Endodermal cell (in vitro differentiated cells): ENCODE measurements at regions not wholly inside any gene's neighbourhood (a gene's known extent, or its start where the extent isn't known, plus 50 kb on each side); places are given as distances from the start of the nearest gene placed in this dataset.

Experiments used
- DNase-seq: peaks from one replicate; pipeline ENCODE4 v3.0.0-alpha.2; 2017
- H3K27ac ChIP-seq: 2 replicates; pipeline ENCODE4 v1.5.1; 2013; ENCODE audit warnings: mild to moderate bottlenecking, low read depth, low read length, moderate library complexity
- H3K27me3 ChIP-seq: 2 replicates; pipeline ENCODE4 v1.6.1; 2013; ENCODE audit warnings: mild to moderate bottlenecking, low read length, moderate library complexity; ENCODE audit not compliant: insufficient read depth, control insufficient read depth, poor library complexity, severe bottlenecking
- H3K36me3 ChIP-seq: 2 replicates; pipeline ENCODE4 v1.7.0; 2013; ENCODE audit warnings: mild to moderate bottlenecking, low read length, moderate library complexity; ENCODE audit not compliant: control insufficient read depth, insufficient read depth
- H3K4me1 ChIP-seq: one replicate; pipeline ENCODE4 v1.7.0; 2013; ENCODE audit warnings: low read length; ENCODE audit not compliant: control insufficient read depth, insufficient read depth
- H3K4me3 ChIP-seq: 2 replicates; pipeline ENCODE4 v1.5.1; 2013; ENCODE audit warnings: mild to moderate bottlenecking, low read length, moderate library complexity
- H3K9ac ChIP-seq: 2 replicates; pipeline ENCODE4 v1.6.1; 2013; ENCODE audit warnings: mild to moderate bottlenecking, low read length, moderate library complexity; ENCODE audit not compliant: poor library complexity, severe bottlenecking; ENCODE audit errors: extremely low read depth
- H3K9me3 ChIP-seq: 2 replicates; pipeline ENCODE4 v1.6.1; 2013; ENCODE audit warnings: mild to moderate bottlenecking, low read length, moderate library complexity; ENCODE audit not compliant: control insufficient read depth
- H3K27ac Mint-ChIP-seq: 2 replicates; pipeline ENCODE4 v1.8.0; 2020; ENCODE audit warnings: mixed read lengths
- H3K27me3 Mint-ChIP-seq: 2 replicates; pipeline ENCODE4 v1.8.0; 2021; ENCODE audit warnings: mild to moderate bottlenecking, mixed read lengths; ENCODE audit not compliant: insufficient read depth
- H3K36me3 Mint-ChIP-seq: 2 replicates; pipeline ENCODE4 v1.8.0; 2020; ENCODE audit warnings: low read depth, mixed read lengths
- H3K4me1 Mint-ChIP-seq: 2 replicates; pipeline ENCODE4 v1.8.0; 2020; ENCODE audit warnings: mixed read lengths
- H3K4me3 Mint-ChIP-seq: 2 replicates; pipeline ENCODE4 v1.8.0; 2020; ENCODE audit warnings: mild to moderate bottlenecking, moderate library complexity, mixed read lengths
- H3K9me3 Mint-ChIP-seq: 2 replicates; pipeline ENCODE4 v1.8.0; 2020; ENCODE audit warnings: mild to moderate bottlenecking, mixed read lengths
- WGBS, 2 experiments: methylation state at CpG; one replicate each; pipeline versions ENCODE4 v1.1.5 to v1.1.7; 2013; ENCODE audit warnings: missing lambda C conversion rate in 2 of 2, mixed read lengths in 1 of 2; ENCODE audit not compliant: insufficient coverage in 1 of 2, insufficient read length in 1 of 2; 5-methylcytosine and 5-hydroxymethylcytosine counted together
- TF ChIP-seq, protein P1 (sequence below): fragments of 200-600 bp; sonication (generic); conservative IDR thresholded peaks from 2 replicates; pipeline ENCODE4 v1.5.0; 2021; ENCODE audit warnings: antibody characterized with exemption, mild to moderate bottlenecking

DNA sequence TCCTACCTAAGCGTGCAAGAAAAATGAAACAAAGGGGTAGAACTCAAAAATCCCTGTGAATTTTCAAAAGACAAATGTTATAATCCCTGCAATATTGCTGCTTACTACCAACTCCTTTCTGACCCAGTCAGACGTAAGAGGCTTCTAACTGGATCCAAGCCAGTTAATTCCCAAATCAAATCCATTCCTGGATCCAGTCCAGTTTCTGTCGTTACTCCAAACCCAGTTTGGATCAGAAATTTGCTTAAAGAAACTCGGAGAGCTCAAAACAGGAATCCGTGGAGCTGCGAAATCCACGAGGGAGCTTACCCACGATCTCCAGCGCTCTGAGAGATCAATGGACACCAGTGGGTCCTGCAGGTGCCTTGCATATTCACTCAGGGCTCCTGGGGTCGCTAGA is 62.8 kb upstream of the IKZF2 start:
- peaks cover 6% of the 10 kb centered on the region for H3K9me3 ChIP-seq
- Mint-ChIP-seq H3K27me3 (no peaks in the 10 kb centered on the region), H3K36me3 (no peaks in the 10 kb centered on the region), H3K27ac (no peak overlapping the region), H3K4me3 (no peak overlapping the region), H3K4me1 (no peaks in the 10 kb centered on the region), H3K9me3 (peaks cover 6% of the 10 kb centered on the region)
- no peak overlapping the region for H3K4me3 ChIP-seq
- H3K27me3 ChIP-seq = peaks cover under 1% of the 10 kb centered on the region
- DNase-seq = no peak
- no peak overlapping the region for H3K27ac ChIP-seq
- 89 to 90% methylated on average over 9 to 10 of the region's 10 CpGs for WGBS, 2 experiments
- no peaks in the 10 kb centered on the region for H3K36me3 ChIP-seq
- no peaks in the 10 kb centered on the region for H3K4me1 ChIP-seq
- TF ChIP-seq, protein P1, sequence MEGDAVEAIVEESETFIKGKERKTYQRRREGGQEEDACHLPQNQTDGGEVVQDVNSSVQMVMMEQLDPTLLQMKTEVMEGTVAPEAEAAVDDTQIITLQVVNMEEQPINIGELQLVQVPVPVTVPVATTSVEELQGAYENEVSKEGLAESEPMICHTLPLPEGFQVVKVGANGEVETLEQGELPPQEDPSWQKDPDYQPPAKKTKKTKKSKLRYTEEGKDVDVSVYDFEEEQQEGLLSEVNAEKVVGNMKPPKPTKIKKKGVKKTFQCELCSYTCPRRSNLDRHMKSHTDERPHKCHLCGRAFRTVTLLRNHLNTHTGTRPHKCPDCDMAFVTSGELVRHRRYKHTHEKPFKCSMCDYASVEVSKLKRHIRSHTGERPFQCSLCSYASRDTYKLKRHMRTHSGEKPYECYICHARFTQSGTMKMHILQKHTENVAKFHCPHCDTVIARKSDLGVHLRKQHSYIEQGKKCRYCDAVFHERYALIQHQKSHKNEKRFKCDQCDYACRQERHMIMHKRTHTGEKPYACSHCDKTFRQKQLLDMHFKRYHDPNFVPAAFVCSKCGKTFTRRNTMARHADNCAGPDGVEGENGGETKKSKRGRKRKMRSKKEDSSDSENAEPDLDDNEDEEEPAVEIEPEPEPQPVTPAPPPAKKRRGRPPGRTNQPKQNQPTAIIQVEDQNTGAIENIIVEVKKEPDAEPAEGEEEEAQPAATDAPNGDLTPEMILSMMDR = no peak
- H3K9ac ChIP-seq = no peak overlapping the region

DNA sequence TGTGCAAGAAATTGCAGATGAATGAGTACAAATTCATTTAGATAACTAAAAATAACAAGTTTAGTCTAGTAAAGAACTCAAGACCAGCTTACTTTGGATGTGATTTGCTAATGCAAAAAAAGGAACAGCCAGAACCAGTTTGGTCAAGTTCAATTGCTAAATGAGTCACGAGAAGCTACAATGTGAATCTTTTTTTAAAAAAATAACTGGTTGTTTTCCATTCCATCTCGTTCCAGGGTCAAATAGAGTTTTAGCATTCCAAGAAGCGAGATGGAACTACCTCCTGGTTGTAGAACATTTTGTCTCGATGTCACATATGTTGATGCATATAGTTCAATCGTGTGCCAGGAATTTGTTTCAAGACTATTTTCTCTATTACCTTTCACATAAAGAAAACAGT is 65.0 kb upstream of the IKZF2 start:
- Histone ChIP-seq H3K36me3 (no peaks in the 10 kb centered on the region), H3K27ac (no peak overlapping the region), H3K4me3 (no peak overlapping the region), H3K9ac (no peak overlapping the region), H3K4me1 (no peaks in the 10 kb centered on the region), H3K9me3 (peaks cover 4% of the 10 kb centered on the region), H3K27me3 (peaks cover 4% of the 10 kb centered on the region)
- DNase-seq = no peak
- Mint-ChIP-seq H3K36me3 (no peaks in the 10 kb centered on the region), H3K9me3 (peaks cover 4% of the 10 kb centered on the region), H3K4me1 (peaks cover 3% of the 10 kb centered on the region), H3K4me3 (no peak overlapping the region), H3K27ac (no peak overlapping the region), H3K27me3 (no peaks in the 10 kb centered on the region)
- WGBS, 2 experiments = 92 to 93% methylated on average over 5 of the region's 5 CpGs
- TF ChIP-seq, protein P1 = no peak

DNA sequence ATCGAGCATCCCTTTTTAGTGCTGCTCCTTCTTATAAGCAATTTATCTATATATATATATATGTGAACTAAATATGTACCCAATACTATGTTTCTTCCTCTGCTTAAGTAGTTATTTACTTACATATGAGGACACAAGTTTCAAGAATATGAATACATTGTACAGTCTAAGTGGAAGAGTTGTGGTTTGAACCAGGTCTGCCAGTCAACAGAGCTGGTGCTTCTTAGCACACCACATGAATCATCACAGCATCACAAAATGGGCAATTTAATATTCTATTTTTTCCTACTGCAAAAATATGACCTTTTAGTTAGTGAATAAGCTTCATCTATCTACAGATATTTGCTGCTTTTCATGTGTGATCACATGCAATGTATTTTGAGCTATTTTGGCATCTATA is 64.4 kb upstream of the SPAG16 start:
- Histone ChIP-seq H3K9ac (no peak overlapping the region), H3K4me3 (no peak overlapping the region), H3K9me3 (no peaks in the 10 kb centered on the region), H3K27me3 (peaks cover 4% of the 10 kb centered on the region), H3K27ac (no peak overlapping the region), H3K4me1 (no peaks in the 10 kb centered on the region), H3K36me3 (no peaks in the 10 kb centered on the region)
- TF ChIP-seq, protein P1 = no peak
- DNase-seq = no peak
- Mint-ChIP-seq H3K36me3 (no peaks in the 10 kb centered on the region), H3K4me1 (peaks cover 12% of the 10 kb centered on the region), H3K9me3 (no peaks in the 10 kb centered on the region), H3K4me3 (no peak overlapping the region), H3K27me3 (no peaks in the 10 kb centered on the region), H3K27ac (no peak overlapping the region)
- WGBS, 2 experiments = no CpG with 5 or more reads among the region's 1 CpG
